ENCODE measurements at regions not wholly inside any gene's neighbourhood (a gene's known extent, or its start where the extent isn't known, plus 50 kb on each side); places are given as distances from the start of the nearest gene placed in this dataset.
"Not testable (repeated sequence)": the region's sequence is repeated elsewhere in the genome, so short reads cannot be mapped to it uniquely, and the experiment has no call there.

- TF ChIP-seq CTCF (IDR thresholded peaks at IDR 0.05; ENCODE audit: low read depth, low read length): no peak
- DNase-seq (ENCODE audit: extremely low read depth, low read depth): peak; percentile 52
These were observed 182.9 kb upstream of the RXFP2 start for GRCh38 chr13:31556376-31556775.

GRCh38 chr13:31584221-31584620 is 155.1 kb upstream of the RXFP2 start:
- DNase-seq (ENCODE audit: extremely low read depth, low read depth): not testable (repeated sequence)

- no peak for TF ChIP-seq CTCF (IDR thresholded peaks at IDR 0.05; ENCODE audit: low read depth, low read length)
- DNase-seq (ENCODE audit: extremely low read depth, low read depth): no peak
These were observed 151.5 kb upstream of the RXFP2 start for GRCh38 chr13:31587698-31588266.

GRCh38 chr13:31588316-31588715 is 151.0 kb upstream of the RXFP2 start:
- no peak for DNase-seq (ENCODE audit: extremely low read depth, low read depth)
- no peak for TF ChIP-seq CTCF (IDR thresholded peaks at IDR 0.05; ENCODE audit: low read depth, low read length)

GRCh38 chr13:31588893-31589292 is 150.4 kb upstream of the RXFP2 start:
- DNase-seq (ENCODE audit: extremely low read depth, low read depth): no peak
- TF ChIP-seq CTCF (IDR thresholded peaks at IDR 0.05; ENCODE audit: low read depth, low read length): no peak

- TF ChIP-seq CTCF (IDR thresholded peaks at IDR 0.05; ENCODE audit: low read depth, low read length): no peak
- no peak for DNase-seq (ENCODE audit: extremely low read depth, low read depth)
These were observed 147.6 kb upstream of the RXFP2 start for GRCh38 chr13:31591642-31592233.

GRCh38 chr13:31594056-31594455 is 145.3 kb upstream of the RXFP2 start:
- no peak for DNase-seq (ENCODE audit: extremely low read depth, low read depth)
- TF ChIP-seq CTCF (IDR thresholded peaks at IDR 0.05; ENCODE audit: low read depth, low read length): no peak

GRCh38 chr13:31595563-31595962 is 143.8 kb upstream of the RXFP2 start:
- no peak for TF ChIP-seq CTCF (IDR thresholded peaks at IDR 0.05; ENCODE audit: low read depth, low read length)
- no peak for DNase-seq (ENCODE audit: extremely low read depth, low read depth)

All from AG09319 (cell line).